ENCODE measurements at regions not wholly inside any gene's neighbourhood (a gene's known extent, or its start where the extent isn't known, plus 50 kb on each side); places are given as distances from the start of the nearest gene placed in this dataset.

- Histone ChIP-seq H3K79me2 (ENCODE audit: insufficient read depth, low read length) (no peaks in the 10 kb centered on the region), H3K27ac (ENCODE audit: low read depth, low read length) (no peak overlapping the region), H3K36me3 (ENCODE audit: insufficient read depth, low read length) (no peaks in the 10 kb centered on the region), H3K4me3 (ENCODE audit: insufficient read depth, low read length) (no peak overlapping the region), H3K9me3 (ENCODE audit: low read depth, low read length) (no peaks in the 10 kb centered on the region), H4K20me1 (ENCODE audit: insufficient read depth, low read length) (no peaks in the 10 kb centered on the region), H3K4me2 (ENCODE audit: insufficient read depth, low read length) (no peak overlapping the region), H3K27me3 (ENCODE audit: insufficient read depth, low read length) (no peaks in the 10 kb centered on the region), H3K4me1 (ENCODE audit: insufficient read depth, low read length) (no peaks in the 10 kb centered on the region), H2AFZ (ENCODE audit: low read length) (no peak overlapping the region)
- TF ChIP-seq, protein P1, sequence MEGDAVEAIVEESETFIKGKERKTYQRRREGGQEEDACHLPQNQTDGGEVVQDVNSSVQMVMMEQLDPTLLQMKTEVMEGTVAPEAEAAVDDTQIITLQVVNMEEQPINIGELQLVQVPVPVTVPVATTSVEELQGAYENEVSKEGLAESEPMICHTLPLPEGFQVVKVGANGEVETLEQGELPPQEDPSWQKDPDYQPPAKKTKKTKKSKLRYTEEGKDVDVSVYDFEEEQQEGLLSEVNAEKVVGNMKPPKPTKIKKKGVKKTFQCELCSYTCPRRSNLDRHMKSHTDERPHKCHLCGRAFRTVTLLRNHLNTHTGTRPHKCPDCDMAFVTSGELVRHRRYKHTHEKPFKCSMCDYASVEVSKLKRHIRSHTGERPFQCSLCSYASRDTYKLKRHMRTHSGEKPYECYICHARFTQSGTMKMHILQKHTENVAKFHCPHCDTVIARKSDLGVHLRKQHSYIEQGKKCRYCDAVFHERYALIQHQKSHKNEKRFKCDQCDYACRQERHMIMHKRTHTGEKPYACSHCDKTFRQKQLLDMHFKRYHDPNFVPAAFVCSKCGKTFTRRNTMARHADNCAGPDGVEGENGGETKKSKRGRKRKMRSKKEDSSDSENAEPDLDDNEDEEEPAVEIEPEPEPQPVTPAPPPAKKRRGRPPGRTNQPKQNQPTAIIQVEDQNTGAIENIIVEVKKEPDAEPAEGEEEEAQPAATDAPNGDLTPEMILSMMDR (IDR thresholded peaks at IDR 0.05; ENCODE audit: extremely low read depth, low read depth, low read length), result no peak
- DNase-seq (ENCODE audit: insufficient read length, low spot score, missing footprints), result no peak
These were observed 160.8 kb upstream of the FOXA2 start for GRCh38 chr20:22745194-22745500.

DNA sequence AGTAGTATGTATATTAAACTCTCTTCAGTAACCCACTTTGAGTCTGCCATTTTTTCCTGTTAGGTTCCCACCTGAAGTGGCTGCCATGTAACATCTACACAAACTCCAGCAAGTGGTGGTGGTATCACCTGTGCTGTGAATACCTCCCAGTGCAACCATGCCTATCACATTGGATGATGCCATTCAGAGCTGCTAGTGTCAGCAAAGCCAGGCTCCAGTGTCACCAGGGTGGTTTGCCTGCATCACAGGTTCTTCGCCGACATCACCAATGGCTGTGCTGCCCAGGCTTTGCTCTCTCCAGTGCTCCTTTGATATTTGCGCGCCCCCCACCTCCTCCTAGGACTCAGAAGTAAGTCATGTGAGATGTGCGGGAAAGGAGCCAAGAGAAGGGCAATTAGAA is 162.6 kb upstream of the FOXA2 start:
- Histone ChIP-seq H4K20me1 (ENCODE audit: insufficient read depth, low read length) (no peaks in the 10 kb centered on the region), H3K27me3 (ENCODE audit: insufficient read depth, low read length) (no peaks in the 10 kb centered on the region), H3K4me3 (ENCODE audit: insufficient read depth, low read length) (no peak overlapping the region), H3K79me2 (ENCODE audit: insufficient read depth, low read length) (no peaks in the 10 kb centered on the region), H2AFZ (ENCODE audit: low read length) (no peak overlapping the region), H3K36me3 (ENCODE audit: insufficient read depth, low read length) (no peaks in the 10 kb centered on the region), H3K4me2 (ENCODE audit: insufficient read depth, low read length) (no peak overlapping the region), H3K27ac (ENCODE audit: low read depth, low read length) (no peak overlapping the region), H3K9me3 (ENCODE audit: low read depth, low read length) (no peaks in the 10 kb centered on the region), H3K4me1 (ENCODE audit: insufficient read depth, low read length) (no peaks in the 10 kb centered on the region)
- TF ChIP-seq, protein P1 (IDR thresholded peaks at IDR 0.05; ENCODE audit: extremely low read depth, low read depth, low read length), result no peak
- no peak for DNase-seq (ENCODE audit: insufficient read length, low spot score, missing footprints)

DNA sequence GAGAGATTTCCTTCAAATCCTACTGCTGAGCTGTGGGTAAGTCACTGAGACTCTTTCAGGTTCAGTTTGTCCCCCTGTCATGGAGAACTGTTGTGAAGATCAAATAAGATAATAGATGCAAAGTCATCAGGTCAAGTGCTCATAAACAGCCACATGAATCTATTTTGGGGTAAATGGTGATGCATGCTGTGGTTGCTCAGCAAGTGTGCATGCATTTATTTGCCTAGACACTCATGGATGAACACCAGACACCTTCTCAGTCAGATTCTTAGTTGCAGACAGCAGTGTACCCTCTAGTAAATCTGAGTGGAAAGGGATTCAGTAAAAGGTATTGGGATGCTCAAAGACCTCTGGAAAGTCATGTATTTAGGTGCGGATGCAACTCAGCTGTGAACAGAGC is 168.0 kb upstream of the FOXA2 start:
- no peaks in the 10 kb centered on the region for H3K79me2 ChIP-seq (ENCODE audit: insufficient read depth, low read length)
- peak; percentile 49 for DNase-seq (ENCODE audit: insufficient read length, low spot score, missing footprints)
- H3K36me3 ChIP-seq (ENCODE audit: insufficient read depth, low read length), result no peaks in the 10 kb centered on the region
- no peak overlapping the region for H3K4me3 ChIP-seq (ENCODE audit: insufficient read depth, low read length)
- no peak overlapping the region for H3K4me2 ChIP-seq (ENCODE audit: insufficient read depth, low read length)
- H3K27ac ChIP-seq (ENCODE audit: low read depth, low read length), result no peak overlapping the region
- TF ChIP-seq, protein P1 (IDR thresholded peaks at IDR 0.05; ENCODE audit: extremely low read depth, low read depth, low read length), result no peak
- H3K9me3 ChIP-seq (ENCODE audit: low read depth, low read length), result no peaks in the 10 kb centered on the region
- no peaks in the 10 kb centered on the region for H4K20me1 ChIP-seq (ENCODE audit: insufficient read depth, low read length)
- H3K27me3 ChIP-seq (ENCODE audit: insufficient read depth, low read length), result no peaks in the 10 kb centered on the region
- no peaks in the 10 kb centered on the region for H3K4me1 ChIP-seq (ENCODE audit: insufficient read depth, low read length)
- H2AFZ ChIP-seq (ENCODE audit: low read length), result no peak overlapping the region

- Histone ChIP-seq H2AFZ (ENCODE audit: low read length) (no peak overlapping the region), H3K4me3 (ENCODE audit: insufficient read depth, low read length) (no peak overlapping the region), H3K9me3 (ENCODE audit: low read depth, low read length) (no peaks in the 10 kb centered on the region), H3K4me1 (ENCODE audit: insufficient read depth, low read length) (no peaks in the 10 kb centered on the region), H3K27ac (ENCODE audit: low read depth, low read length) (no peak overlapping the region), H3K79me2 (ENCODE audit: insufficient read depth, low read length) (no peaks in the 10 kb centered on the region), H4K20me1 (ENCODE audit: insufficient read depth, low read length) (no peaks in the 10 kb centered on the region), H3K27me3 (ENCODE audit: insufficient read depth, low read length) (no peaks in the 10 kb centered on the region), H3K4me2 (ENCODE audit: insufficient read depth, low read length) (no peak overlapping the region), H3K36me3 (ENCODE audit: insufficient read depth, low read length) (no peaks in the 10 kb centered on the region)
- TF ChIP-seq, protein P1 (IDR thresholded peaks at IDR 0.05; ENCODE audit: extremely low read depth, low read depth, low read length), result no peak
- DNase-seq (ENCODE audit: insufficient read length, low spot score, missing footprints), result no peak
These were observed 173.2 kb upstream of the FOXA2 start for GRCh38 chr20:22757424-22758183.

All from osteoblast (primary cell).